Glomerular endothelial cell (primary cell): ENCODE measurements at regions not wholly inside any gene's neighbourhood (a gene's known extent, or its start where the extent isn't known, plus 50 kb on each side); places are given as distances from the start of the nearest gene placed in this dataset.

ENCODE experiments used
- DNase-seq: peaks from one replicate; pipeline ENCODE4 v3.0.0-alpha.2; 2011; ENCODE audit warnings: low read depth, low spot score; ENCODE audit errors: extremely low read depth

GRCh38 chr1:228964178-228965089, 229.2 kb downstream of the RHOU start:
- DNase-seq = no peak

- DNase-seq = no peak
Observed at GRCh38 chr1:228968891-228969606, 233.8 kb downstream of the RHOU start.

- DNase-seq = no peak
Observed at GRCh38 chr1:228969953-228970800, 234.9 kb downstream of the RHOU start.

- no peak for DNase-seq
Observed at GRCh38 chr1:228972576-228972975, 237.3 kb downstream of the RHOU start.

GRCh38 chr1:228974273-228974672, 239.0 kb downstream of the RHOU start:
- DNase-seq = no peak

GRCh38 chr1:228975238-228975907, 240.1 kb downstream of the RHOU start:
- DNase-seq = no peak

- DNase-seq = no peak
Observed at GRCh38 chr1:228976316-228976715, 241.0 kb downstream of the RHOU start.

GRCh38 chr1:228977307-228977706, 242.0 kb downstream of the RHOU start:
- DNase-seq = no peak

- no peak for DNase-seq
Observed at GRCh38 chr1:228977741-228978140, 242.5 kb downstream of the RHOU start.

- no peak for DNase-seq
Observed at GRCh38 chr1:228978484-228979324, 243.4 kb downstream of the RHOU start.

- DNase-seq = no peak
Observed at GRCh38 chr1:228979325-228979699, 244.0 kb downstream of the RHOU start.

GRCh38 chr1:228979774-228980173, 244.5 kb downstream of the RHOU start:
- DNase-seq = no peak

- DNase-seq = no peak
Observed at GRCh38 chr1:228980232-228980937, 245.1 kb downstream of the RHOU start.

- no peak for DNase-seq
Observed at GRCh38 chr1:228982637-228983036, 247.4 kb downstream of the RHOU start.

GRCh38 chr1:228983231-228983660, 248.0 kb downstream of the RHOU start:
- DNase-seq = no peak

- no peak for DNase-seq
Observed at GRCh38 chr1:228983661-228984060, 248.4 kb downstream of the RHOU start.

GRCh38 chr1:228984107-228984506, 248.8 kb downstream of the RHOU start:
- DNase-seq = no peak

GRCh38 chr1:228984646-228985631, 249.7 kb downstream of the RHOU start:
- no peak for DNase-seq
